Breast epithelium (tissue), 3 donors: ENCODE measurements at regions not wholly inside any gene's neighbourhood (a gene's known extent, or its start where the extent isn't known, plus 50 kb on each side); places are given as distances from the start of the nearest gene placed in this dataset.

Experiments
- POLR2AphosphoS5 ChIP-seq, 3 donors: sonication (generic); formaldehyde crosslinking; IDR thresholded peaks; one replicate each; pipeline ENCODE4 v1.6.1; 2017; ENCODE audit warnings: antibody characterized with exemption in 3 of 3
- TF ChIP-seq, protein P1 (sequence below), 3 donors: fragments of 450-650 bp; IDR thresholded peaks; one replicate each; pipeline ENCODE4 v1.5.1; 2016 to 2017; ENCODE audit warnings: antibody characterized with exemption in 3 of 3, mild to moderate bottlenecking in 3 of 3, moderate library complexity in 3 of 3

- TF ChIP-seq, protein P1, sequence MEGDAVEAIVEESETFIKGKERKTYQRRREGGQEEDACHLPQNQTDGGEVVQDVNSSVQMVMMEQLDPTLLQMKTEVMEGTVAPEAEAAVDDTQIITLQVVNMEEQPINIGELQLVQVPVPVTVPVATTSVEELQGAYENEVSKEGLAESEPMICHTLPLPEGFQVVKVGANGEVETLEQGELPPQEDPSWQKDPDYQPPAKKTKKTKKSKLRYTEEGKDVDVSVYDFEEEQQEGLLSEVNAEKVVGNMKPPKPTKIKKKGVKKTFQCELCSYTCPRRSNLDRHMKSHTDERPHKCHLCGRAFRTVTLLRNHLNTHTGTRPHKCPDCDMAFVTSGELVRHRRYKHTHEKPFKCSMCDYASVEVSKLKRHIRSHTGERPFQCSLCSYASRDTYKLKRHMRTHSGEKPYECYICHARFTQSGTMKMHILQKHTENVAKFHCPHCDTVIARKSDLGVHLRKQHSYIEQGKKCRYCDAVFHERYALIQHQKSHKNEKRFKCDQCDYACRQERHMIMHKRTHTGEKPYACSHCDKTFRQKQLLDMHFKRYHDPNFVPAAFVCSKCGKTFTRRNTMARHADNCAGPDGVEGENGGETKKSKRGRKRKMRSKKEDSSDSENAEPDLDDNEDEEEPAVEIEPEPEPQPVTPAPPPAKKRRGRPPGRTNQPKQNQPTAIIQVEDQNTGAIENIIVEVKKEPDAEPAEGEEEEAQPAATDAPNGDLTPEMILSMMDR (IDR thresholded peaks at IDR 0.05) = no peak
- no peak for TF ChIP-seq POLR2AphosphoS5 (IDR thresholded peaks at IDR 0.05)
Observed at GRCh38 chr15:77733579-77734300, 101.0 kb upstream of the LINGO1 start.
